ENCODE measurements at regions not wholly inside any gene's neighbourhood (a gene's known extent, or its start where the extent isn't known, plus 50 kb on each side); places are given as distances from the start of the nearest gene placed in this dataset.

GRCh38 chr15:31867536-31868442 lies 162.5 kb upstream of the CHRNA7 start:
- 30 to 41% methylated on average over 16 to 24 of the region's 24 CpGs for WGBS, 2 experiments (ENCODE audit: insufficient coverage in 1 of 2, insufficient read length in 1 of 2)
- H3K4me1 ChIP-seq (ENCODE audit: control insufficient read depth, insufficient read depth, low read length) = no peaks in the 10 kb centered on the region
- H3K4me3 ChIP-seq (ENCODE audit: low read length) = no peak overlapping the region
- Mint-ChIP-seq H3K27me3 (ENCODE audit: insufficient read depth) (peaks cover 19% of the 10 kb centered on the region), H3K4me1 (peaks cover 6% of the 10 kb centered on the region), H3K9me3 (peaks cover 19% of the 10 kb centered on the region), H3K4me3 (no peak overlapping the region), H3K27ac (no peak overlapping the region), H3K36me3 (ENCODE audit: low read depth) (no peaks in the 10 kb centered on the region)
- H3K27me3 ChIP-seq (ENCODE audit: control insufficient read depth, insufficient read depth, low read length, poor library complexity, severe bottlenecking) = peaks cover 17% of the 10 kb centered on the region
- H3K27ac ChIP-seq (ENCODE audit: low read depth, low read length) = no peak overlapping the region
- H3K9ac ChIP-seq (ENCODE audit: extremely low read depth, low read length, poor library complexity, severe bottlenecking) = no peak overlapping the region
- H3K9me3 ChIP-seq (ENCODE audit: control insufficient read depth, low read length) = peaks cover 18% of the 10 kb centered on the region
- H3K36me3 ChIP-seq (ENCODE audit: control insufficient read depth, insufficient read depth, low read length) = no peaks in the 10 kb centered on the region
- peak; percentile 97 for TF ChIP-seq CTCF (conservative IDR thresholded peaks at IDR 0.05)
- peak; percentile 91 for DNase-seq

- peaks cover under 1% of the 10 kb centered on the region for H3K9me3 Mint-ChIP-seq
- Histone ChIP-seq H3K9ac (ENCODE audit: extremely low read depth, low read length, poor library complexity, severe bottlenecking) (no peak overlapping the region), H3K4me3 (ENCODE audit: low read length) (peak overlapping the region; percentile 77), H3K27ac (ENCODE audit: low read depth, low read length) (no peak overlapping the region), H3K36me3 (ENCODE audit: control insufficient read depth, insufficient read depth, low read length) (no peaks in the 10 kb centered on the region), H3K9me3 (ENCODE audit: control insufficient read depth, low read length) (no peaks in the 10 kb centered on the region), H3K4me1 (ENCODE audit: control insufficient read depth, insufficient read depth, low read length) (no peaks in the 10 kb centered on the region), H3K27me3 (ENCODE audit: control insufficient read depth, insufficient read depth, low read length, poor library complexity, severe bottlenecking) (peaks cover 17% of the 10 kb centered on the region)
- no peak for DNase-seq
- H3K36me3 Mint-ChIP-seq (ENCODE audit: low read depth) = no peaks in the 10 kb centered on the region
- H3K27me3 Mint-ChIP-seq (ENCODE audit: insufficient read depth) = peaks cover 23% of the 10 kb centered on the region
- WGBS, 2 experiments (ENCODE audit: insufficient coverage in 1 of 2, insufficient read length in 1 of 2) = 2 to 3% methylated on average over 22 to 60 of the region's 60 CpGs
- H3K4me1 Mint-ChIP-seq = peaks cover 6% of the 10 kb centered on the region
- H3K27ac Mint-ChIP-seq = no peak overlapping the region
- no peak for TF ChIP-seq CTCF (conservative IDR thresholded peaks at IDR 0.05)
- peak overlapping the region; percentile 70 for H3K4me3 Mint-ChIP-seq
Measured at GRCh38 chr15:31869686-31870307, 160.5 kb upstream of the CHRNA7 start.

DNA sequence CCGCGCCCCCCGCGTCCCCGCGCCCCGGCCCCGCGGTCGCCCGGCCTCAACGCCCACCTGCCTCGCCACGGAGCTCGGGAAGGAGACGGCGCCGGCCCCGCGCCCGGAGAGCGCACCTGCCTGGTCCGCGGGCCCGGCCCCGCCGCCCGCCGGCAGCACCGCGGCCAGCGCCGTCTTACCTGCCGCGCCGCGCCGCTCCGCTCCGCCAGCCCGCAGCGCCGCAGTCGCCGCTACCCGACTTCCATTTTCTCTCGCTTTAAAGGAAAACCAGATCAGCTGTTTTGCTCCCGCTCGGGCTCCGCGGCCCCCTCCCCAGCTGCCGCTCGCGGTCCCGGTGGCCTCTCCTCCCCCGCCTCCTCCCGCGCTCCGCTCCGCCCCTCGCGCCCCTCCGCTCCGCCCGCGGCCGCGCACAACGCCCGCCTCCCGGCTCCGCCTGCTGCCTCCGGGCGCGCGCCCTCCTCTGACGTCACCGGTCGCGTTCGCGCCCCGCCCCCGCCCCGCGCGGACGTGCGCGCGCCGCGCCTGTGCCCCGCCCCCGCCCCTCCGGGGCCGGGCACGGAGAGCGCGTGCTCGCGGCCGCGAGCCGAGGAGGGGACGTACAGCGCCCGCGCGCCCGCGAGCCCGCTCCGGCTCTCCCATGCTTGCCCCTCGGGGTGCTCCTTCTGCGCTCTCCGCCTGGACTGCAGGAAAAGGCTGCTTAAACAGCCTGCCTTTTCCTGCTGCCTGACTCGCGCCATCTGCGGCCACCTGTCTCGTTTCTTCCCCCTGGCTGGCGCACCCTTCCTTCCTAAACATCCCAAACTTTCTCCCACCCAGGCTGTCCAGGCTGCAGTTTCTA lies 159.8 kb upstream of the CHRNA7 start, which contains the start of gene OTUD7A:
OTUD7A (minus strand) TSS at position 346 of the 838 bp plus-strand sequence.
- H3K27me3 ChIP-seq (ENCODE audit: control insufficient read depth, insufficient read depth, low read length, poor library complexity, severe bottlenecking) = peaks cover 17% of the 10 kb centered on the region
- peak; percentile 93 for DNase-seq
- H3K36me3 ChIP-seq (ENCODE audit: control insufficient read depth, insufficient read depth, low read length) = no peaks in the 10 kb centered on the region
- no peak within 1 kb of the TSS for H3K9ac ChIP-seq (ENCODE audit: extremely low read depth, low read length, poor library complexity, severe bottlenecking)
- Mint-ChIP-seq H3K9me3 (no peaks in the 10 kb centered on the region), H3K4me1 (peaks cover 1% of the 10 kb centered on the region), H3K27ac (peak within 1 kb of the TSS; percentile 85), H3K27me3 (ENCODE audit: insufficient read depth) (peaks cover 23% of the 10 kb centered on the region), H3K36me3 (ENCODE audit: low read depth) (no peaks in the 10 kb centered on the region), H3K4me3 (peak within 1 kb of the TSS; percentile 70)
- H3K27ac ChIP-seq (ENCODE audit: low read depth, low read length) = no peak within 1 kb of the TSS
- H3K4me1 ChIP-seq (ENCODE audit: control insufficient read depth, insufficient read depth, low read length) = no peaks in the 10 kb centered on the region
- 0 to 1% methylated on average over 43 to 122 of the region's 122 CpGs for WGBS, 2 experiments (ENCODE audit: insufficient coverage in 1 of 2, insufficient read length in 1 of 2)
- no peak for TF ChIP-seq CTCF (conservative IDR thresholded peaks at IDR 0.05)
- H3K4me3 ChIP-seq (ENCODE audit: low read length) = peak within 1 kb of the TSS; percentile 78
- no peaks in the 10 kb centered on the region for H3K9me3 ChIP-seq (ENCODE audit: control insufficient read depth, low read length)

Data from endodermal cell (in vitro differentiated cells).